ENCODE measurements at regions not wholly inside any gene's neighbourhood (a gene's known extent, or its start where the extent isn't known, plus 50 kb on each side); places are given as distances from the start of the nearest gene placed in this dataset.

DNA sequence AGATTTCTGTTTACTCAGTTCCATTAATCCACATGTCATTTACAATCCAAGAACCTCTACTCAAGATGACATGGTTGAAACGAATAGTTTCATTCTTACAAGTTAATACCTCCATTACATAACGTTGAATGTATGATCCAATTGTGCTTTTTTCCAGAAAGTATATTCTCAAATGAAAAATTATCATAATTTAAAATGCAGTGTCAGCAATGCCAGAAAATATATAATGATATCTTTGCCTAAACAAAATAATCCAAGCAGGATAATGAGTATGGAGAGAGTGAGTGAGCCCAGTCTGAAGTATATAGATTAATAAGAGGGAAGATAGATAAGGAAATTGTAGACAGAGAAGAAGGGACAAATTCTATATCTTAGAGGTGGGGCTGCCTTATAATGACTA lies 505.0 kb downstream of the CENPC start:
- ChIA-PET POLR2A (no interaction called here), CTCF (ENCODE audit: unreplicated experiment) (no interaction called here)
- BruUV-seq (replicated peaks) = no TSS peak

DNA sequence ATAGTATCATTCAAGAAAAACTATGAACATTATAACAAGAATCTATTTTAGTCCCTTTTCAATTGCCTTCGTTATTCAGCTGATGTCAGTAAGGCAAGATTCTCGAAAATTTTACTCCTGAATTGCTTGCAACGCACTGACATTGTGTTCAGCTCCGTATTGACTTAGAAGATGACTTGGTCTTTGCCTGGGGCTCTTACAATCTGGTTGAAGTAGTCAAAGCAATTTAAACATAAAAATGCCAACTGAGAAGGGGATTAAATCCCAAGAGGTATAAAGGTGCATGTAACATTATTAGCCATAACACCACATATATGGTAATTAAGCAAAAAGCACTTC lies 507.1 kb downstream of the CENPC start:
- H3K9me2 ChIP-seq (ENCODE audit: insufficient read depth, low read length) = no peaks in the 10 kb centered on the region
- intact Hi-C loops (cut with micrococcal nuclease; ENCODE audit: unreplicated experiment) = no loop called here
- no peak overlapping the region for H3K4me2 ChIP-seq (ENCODE audit: low read length)
- no peaks in the 10 kb centered on the region for H3K79me2 ChIP-seq (ENCODE audit: insufficient read depth, low read depth, low read length)
- CTCF ChIA-PET (ENCODE audit: unreplicated experiment) = no interaction called here
- H4K20me1 ChIP-seq (ENCODE audit: insufficient read depth, low read length) = no peaks in the 10 kb centered on the region
- H3K9me3 ChIP-seq (ENCODE audit: low read length) = no peaks in the 10 kb centered on the region
- TF ChIP-seq EZH2phosphoT487 (IDR thresholded peaks at IDR 0.05; ENCODE audit: borderline replicate concordance, low read depth, low read length) = no peak
- TF ChIP-seq, protein P1, sequence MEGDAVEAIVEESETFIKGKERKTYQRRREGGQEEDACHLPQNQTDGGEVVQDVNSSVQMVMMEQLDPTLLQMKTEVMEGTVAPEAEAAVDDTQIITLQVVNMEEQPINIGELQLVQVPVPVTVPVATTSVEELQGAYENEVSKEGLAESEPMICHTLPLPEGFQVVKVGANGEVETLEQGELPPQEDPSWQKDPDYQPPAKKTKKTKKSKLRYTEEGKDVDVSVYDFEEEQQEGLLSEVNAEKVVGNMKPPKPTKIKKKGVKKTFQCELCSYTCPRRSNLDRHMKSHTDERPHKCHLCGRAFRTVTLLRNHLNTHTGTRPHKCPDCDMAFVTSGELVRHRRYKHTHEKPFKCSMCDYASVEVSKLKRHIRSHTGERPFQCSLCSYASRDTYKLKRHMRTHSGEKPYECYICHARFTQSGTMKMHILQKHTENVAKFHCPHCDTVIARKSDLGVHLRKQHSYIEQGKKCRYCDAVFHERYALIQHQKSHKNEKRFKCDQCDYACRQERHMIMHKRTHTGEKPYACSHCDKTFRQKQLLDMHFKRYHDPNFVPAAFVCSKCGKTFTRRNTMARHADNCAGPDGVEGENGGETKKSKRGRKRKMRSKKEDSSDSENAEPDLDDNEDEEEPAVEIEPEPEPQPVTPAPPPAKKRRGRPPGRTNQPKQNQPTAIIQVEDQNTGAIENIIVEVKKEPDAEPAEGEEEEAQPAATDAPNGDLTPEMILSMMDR (conservative IDR thresholded peaks at IDR 0.05; ENCODE audit: low read length) = no peak
- POLR2A ChIA-PET = no interaction called here
- H3K27ac ChIP-seq (ENCODE audit: low read depth, low read length, poor library complexity, severe bottlenecking) = no peak overlapping the region
- no peaks in the 10 kb centered on the region for H3K36me3 ChIP-seq (ENCODE audit: insufficient read depth, low read length)
- H3K4me3 ChIP-seq (ENCODE audit: low read depth, low read length, poor library complexity, severe bottlenecking) = no peak overlapping the region
- no peak for DNase-seq (ENCODE audit: low spot score)
- H3K4me1 ChIP-seq (ENCODE audit: insufficient read depth, low read length, poor library complexity, severe bottlenecking) = no peaks in the 10 kb centered on the region
- no TSS peak for BruUV-seq (replicated peaks)
- no peak overlapping the region for H2AFZ ChIP-seq (ENCODE audit: low read length)

More for the DNA sequence above, 505.0 kb downstream of the CENPC start:
- Histone ChIP-seq H3K27ac (ENCODE audit: low read depth, low read length, poor library complexity, severe bottlenecking) (no peak overlapping the region), H2AFZ (ENCODE audit: low read length) (no peak overlapping the region), H3K36me3 (ENCODE audit: insufficient read depth, low read length) (no peaks in the 10 kb centered on the region), H3K4me2 (ENCODE audit: low read length) (no peak overlapping the region), H3K9me3 (ENCODE audit: low read length) (no peaks in the 10 kb centered on the region), H3K79me2 (ENCODE audit: insufficient read depth, low read depth, low read length) (no peaks in the 10 kb centered on the region), H3K4me3 (ENCODE audit: low read depth, low read length, poor library complexity, severe bottlenecking) (no peak overlapping the region), H3K9me2 (ENCODE audit: insufficient read depth, low read length) (no peaks in the 10 kb centered on the region), H3K4me1 (ENCODE audit: insufficient read depth, low read length, poor library complexity, severe bottlenecking) (no peaks in the 10 kb centered on the region), H4K20me1 (ENCODE audit: insufficient read depth, low read length) (no peaks in the 10 kb centered on the region)
- intact Hi-C loops (cut with micrococcal nuclease; ENCODE audit: unreplicated experiment) = no loop called here
- no peak for DNase-seq (ENCODE audit: low spot score)
- TF ChIP-seq, protein P1 (conservative IDR thresholded peaks at IDR 0.05; ENCODE audit: low read length) = no peak
- TF ChIP-seq EZH2phosphoT487 (IDR thresholded peaks at IDR 0.05; ENCODE audit: borderline replicate concordance, low read depth, low read length) = no peak

DNA sequence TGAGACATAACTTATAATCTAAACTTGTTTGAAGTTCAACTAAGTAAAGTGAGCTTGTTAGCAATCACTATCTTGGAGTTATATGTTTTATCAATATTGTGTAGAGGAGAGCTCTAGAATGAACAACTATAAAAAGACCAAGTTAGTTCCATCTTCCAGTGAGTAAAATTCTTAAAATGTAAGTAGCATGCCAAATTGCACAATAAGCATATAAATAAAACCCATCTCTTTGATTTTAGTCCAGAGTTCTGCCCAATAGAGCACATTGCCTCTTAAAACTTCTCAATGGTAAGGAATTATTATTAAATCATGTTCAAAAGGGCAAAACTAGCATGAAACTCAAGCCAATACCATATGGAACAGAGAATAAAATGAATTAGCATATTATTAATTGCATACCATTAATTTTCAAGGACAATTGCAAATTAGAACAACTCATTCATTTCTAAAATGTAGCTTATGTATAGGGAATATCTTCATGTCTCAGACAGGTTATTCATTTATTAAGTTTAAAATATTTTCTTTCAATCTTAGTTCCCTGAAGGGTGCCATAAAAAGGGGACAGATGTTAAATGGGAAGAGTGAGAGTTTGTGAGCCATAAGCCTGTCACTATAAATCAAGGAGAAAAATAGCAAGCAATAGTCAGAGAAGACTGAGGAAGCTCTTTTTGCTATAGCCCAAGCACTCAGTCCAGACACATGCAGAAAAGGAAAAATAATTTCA lies 507.6 kb downstream of the CENPC start:
- intact Hi-C loops (cut with micrococcal nuclease; ENCODE audit: unreplicated experiment) = no loop called here
- TF ChIP-seq, protein P1 (conservative IDR thresholded peaks at IDR 0.05; ENCODE audit: low read length) = no peak
- no peak for TF ChIP-seq EZH2phosphoT487 (IDR thresholded peaks at IDR 0.05; ENCODE audit: borderline replicate concordance, low read depth, low read length)
- no peak overlapping the region for H3K4me3 ChIP-seq (ENCODE audit: low read depth, low read length, poor library complexity, severe bottlenecking)
- no peaks in the 10 kb centered on the region for H3K4me1 ChIP-seq (ENCODE audit: insufficient read depth, low read length, poor library complexity, severe bottlenecking)
- ChIA-PET CTCF (ENCODE audit: unreplicated experiment) (no interaction called here), POLR2A (interaction anchor here (0.5 to 1.2 kb wide), 2 partner anchors 12 to 181 kb away, joined by 4 read pairs; no protein-coding TSS in a partner anchor)
- H3K79me2 ChIP-seq (ENCODE audit: insufficient read depth, low read depth, low read length) = no peaks in the 10 kb centered on the region
- no peaks in the 10 kb centered on the region for H3K9me2 ChIP-seq (ENCODE audit: insufficient read depth, low read length)
- no peaks in the 10 kb centered on the region for H4K20me1 ChIP-seq (ENCODE audit: insufficient read depth, low read length)
- no TSS peak for BruUV-seq (replicated peaks)
- no peak overlapping the region for H3K4me2 ChIP-seq (ENCODE audit: low read length)
- no peak overlapping the region for H3K27ac ChIP-seq (ENCODE audit: low read depth, low read length, poor library complexity, severe bottlenecking)
- no peak overlapping the region for H2AFZ ChIP-seq (ENCODE audit: low read length)
- no peaks in the 10 kb centered on the region for H3K9me3 ChIP-seq (ENCODE audit: low read length)
- DNase-seq (ENCODE audit: low spot score) = no peak
- no peaks in the 10 kb centered on the region for H3K36me3 ChIP-seq (ENCODE audit: insufficient read depth, low read length)

Measured in OCI-LY7 (cell line).